ENCODE measurements at regions not wholly inside any gene's neighbourhood (a gene's known extent, or its start where the extent isn't known, plus 50 kb on each side); places are given as distances from the start of the nearest gene placed in this dataset.

DNA sequence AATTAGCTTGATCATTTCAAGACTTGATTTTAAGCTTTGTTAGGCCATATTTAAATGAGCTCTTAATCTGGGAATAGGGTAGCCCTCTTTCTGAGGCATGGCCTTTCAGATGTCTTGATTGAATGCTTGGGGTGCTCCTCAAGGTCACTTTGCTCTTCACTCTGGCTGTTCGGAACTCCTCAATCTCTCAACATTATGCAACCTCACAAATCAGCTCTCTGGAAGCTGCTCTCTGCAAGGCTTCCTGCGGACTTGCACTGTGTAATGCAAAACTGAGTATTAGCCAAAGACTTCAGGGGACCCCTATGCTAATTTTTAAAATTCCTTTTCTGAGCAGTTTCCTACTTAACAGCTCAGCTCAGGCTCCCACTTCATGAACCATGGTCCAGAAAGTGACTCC, 398.3 kb downstream of the PRDM5 start:
- no peak for DNase-seq

DNA sequence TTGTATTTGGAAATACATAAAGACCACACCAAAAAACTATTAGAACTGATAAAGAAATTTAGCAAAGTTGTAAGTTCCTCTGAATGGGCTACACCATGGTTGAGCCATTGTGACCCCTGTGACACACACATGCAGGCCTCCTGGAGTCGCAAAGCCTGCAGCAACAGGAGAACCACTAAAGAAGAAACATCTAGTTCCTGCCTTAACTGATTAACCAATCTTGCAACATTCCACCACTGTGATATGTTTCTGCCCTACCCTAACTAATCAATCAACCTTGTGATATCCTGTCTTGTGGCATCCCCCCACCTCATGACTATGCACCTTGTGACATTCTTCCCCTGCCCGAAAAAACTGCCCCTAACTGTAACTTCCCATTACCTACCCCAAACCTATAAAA, 401.8 kb downstream of the PRDM5 start:
- no peak for DNase-seq

DNA sequence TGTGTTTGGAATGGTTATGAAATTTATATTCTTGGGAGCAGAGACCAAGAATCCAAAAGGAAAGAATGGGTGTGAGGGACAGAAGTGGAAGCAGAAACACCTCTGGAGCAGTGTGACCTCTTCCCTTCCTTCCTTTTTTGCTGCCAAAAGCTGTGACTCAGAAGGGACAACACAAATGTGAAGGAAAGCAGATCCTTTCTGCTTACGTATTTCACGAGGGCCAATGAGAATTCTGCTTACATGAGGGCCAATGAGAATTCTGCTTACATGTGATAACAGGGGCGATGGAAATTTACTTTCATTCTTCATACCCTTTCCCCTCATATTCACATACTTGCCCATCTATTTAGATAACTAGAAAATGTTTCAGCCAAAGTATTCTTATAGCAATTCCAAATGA, 404.6 kb downstream of the PRDM5 start:
- no peak for DNase-seq

DNA sequence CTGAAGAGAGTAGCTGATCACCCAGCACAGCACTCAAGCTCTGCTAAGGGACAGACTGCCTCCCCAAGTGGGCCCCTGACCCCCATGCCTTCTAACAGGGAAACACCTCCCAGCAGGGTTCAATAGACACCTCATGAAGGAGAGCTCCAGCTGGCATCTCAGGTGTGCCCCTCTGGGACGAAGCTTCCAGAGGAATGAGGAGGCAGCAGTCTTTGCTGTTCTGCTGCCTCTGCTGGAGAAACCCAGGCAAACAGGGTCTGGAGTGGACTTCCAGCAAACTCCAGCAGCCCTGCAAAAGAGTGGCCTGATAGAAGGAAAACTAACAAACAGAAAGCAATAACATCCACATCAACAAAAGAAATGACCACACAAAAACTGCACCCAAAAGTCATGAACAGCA, 412.8 kb downstream of the PRDM5 start:
- no peak for DNase-seq

DNA sequence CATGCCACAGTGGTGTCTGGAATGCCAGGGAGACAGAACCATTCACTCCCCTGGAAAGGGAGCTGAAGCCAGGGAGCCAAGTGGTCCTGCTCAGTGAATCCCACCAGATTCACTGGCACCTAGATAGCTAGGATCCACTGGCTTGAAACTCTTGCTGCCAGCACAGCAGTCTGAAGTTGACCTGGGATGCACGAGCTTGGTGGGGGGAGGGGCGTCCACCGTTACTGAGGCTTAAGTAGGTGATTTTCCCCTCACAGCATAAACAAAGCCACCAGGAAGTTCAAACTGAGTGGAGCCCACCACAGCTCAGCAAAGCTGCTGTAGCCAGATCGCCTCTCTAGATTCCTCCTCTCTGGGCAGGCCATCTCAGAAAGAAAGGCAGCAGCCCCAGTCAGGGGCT, 413.3 kb downstream of the PRDM5 start:
- DNase-seq, result no peak

DNA sequence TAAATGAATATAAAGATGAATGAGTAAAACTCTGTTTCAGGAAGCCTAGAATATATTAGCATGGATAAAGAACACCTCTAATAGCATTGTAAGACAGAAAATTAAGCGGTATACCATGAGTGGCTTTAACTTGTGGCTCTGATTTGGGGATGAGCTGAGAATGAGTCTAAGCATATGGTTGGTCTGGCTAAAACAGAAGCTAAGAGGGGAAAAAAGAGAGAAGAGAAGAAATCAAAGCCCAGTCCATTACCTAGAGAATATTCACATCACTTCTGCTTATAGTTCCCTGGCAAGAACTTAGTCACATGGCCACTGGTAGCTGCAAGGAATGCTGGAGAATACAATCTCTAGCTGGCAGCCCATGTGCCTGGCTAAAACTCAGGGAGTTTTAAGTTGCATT, 414.5 kb downstream of the PRDM5 start:
- DNase-seq, result no peak

DNA sequence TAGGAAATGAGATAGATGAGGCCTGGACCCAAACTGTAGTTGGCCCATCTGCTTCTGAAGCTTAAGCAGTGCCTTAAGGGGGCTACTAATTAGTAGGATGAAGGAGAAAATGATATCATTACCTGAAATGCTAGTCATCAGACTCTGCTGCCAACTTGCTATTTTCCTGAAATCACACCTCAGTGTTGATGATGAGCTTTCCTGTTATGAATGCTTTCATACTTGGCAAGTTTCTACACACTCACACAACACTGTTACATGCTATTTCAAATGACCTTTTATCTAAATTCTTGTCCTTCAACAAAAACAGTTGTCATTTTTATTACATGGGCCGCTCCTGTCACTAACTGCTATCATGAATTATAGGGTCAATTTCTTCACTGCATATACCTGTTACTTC, 416.0 kb downstream of the PRDM5 start:
- DNase-seq, result no peak

DNA sequence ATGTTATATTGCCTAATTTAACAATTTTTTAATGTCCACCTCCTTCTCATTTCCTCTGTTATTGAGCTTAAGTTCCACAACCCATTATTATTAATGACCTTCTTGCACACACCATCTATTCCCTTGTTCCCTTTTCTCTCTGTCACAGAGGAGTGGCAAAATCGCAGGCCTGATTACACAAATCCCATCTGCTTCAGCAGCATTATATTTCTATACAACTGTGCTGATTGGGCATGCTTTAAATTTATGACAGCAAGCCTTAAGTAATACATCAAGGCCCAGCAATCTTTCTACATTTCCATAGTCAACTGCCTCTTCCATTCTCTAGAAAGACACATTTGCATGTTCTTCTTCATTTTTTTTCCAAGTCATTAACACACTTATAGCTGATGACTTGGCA, 423.8 kb downstream of the PRDM5 start:
- no peak for DNase-seq

DNA sequence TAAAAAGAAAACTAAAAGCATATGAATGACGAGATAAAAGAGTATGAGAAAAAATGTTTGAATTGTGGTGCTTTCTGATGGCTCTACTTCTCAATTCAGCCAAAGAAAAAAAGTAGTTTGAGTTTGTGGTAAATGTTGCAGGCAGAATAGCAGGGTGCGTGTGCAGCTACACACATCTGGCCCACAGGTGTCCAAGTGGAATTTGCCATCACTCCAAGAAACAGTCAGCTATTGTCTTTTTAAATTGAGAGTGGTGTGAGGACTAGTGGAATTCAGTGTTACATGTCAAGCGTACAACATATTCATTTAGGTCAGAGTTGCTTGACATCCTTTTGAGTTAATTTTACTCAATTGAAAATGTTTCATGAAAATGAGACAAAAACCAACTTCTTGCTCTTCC, 424.8 kb upstream of the MAD2L1 start:
- no peak for DNase-seq

DNA sequence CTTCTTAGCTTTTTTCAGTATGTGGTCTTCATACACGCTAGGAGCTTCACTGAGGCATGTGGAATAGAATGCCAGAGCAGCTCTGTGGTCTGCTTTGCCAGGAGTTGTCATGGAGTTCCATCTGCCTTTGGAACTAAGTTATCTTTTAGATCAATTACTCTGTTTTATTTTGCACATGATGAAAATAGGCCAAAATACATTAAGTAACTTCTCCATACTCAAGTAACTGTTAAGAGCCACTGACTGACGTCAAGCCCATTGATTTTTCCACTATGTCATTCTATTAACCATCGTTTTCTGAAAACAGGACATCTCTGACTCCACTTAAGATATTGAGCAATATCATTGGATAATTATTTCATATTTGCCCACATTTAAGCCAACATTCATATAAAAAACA, 415.1 kb upstream of the MAD2L1 start:
- no peak for DNase-seq

DNA sequence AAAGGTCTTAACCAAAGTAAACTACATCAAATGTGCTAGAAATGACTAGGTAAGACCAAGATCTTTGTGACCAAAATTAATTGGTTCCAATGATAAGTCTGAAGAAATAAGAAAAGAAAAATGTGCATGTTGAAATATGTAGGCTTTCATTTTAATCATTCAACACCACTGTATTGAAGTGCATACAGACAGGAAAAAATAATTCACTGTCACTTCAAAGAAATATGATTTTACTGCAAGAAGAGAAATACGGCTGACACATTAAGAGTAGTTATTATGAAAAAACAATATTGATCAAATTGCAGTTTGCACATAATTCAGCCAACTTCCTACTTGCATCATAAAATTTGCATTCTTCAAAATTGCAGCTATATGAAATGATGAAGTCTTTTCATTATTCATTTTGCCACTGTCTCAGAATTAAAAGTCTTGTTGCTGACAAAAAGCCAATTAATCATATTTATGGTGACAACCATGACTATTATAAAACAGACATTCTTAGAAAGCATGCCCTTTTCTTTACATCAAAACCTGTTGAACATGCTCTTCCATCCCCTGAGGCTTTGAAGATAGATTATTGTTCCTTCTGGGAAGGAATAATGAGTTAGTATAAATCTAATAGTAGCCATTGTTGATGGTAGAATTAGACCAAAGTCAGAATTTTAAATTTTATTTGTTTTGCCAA, 405.9 kb upstream of the MAD2L1 start:
- no peak for DNase-seq

DNA sequence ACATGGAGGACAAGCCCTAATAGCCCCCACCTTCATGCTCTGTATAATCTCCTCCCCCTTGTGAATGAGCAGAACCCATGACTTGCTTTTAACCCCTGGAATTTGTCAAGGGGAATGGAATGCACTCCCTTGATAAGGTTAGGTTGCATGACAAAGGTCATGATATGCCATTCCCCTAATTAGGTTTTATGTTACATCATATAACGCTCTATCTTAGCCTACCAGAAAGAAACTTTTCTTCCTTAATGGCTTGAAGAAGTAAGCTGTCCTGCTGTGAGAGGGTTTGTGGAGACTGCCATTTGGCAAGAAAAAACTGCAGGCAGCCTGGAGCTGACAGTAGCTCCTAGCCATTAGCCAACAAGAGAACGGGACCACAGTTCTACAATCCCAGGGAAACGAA, 399.8 kb upstream of the MAD2L1 start:
- DNase-seq, result no peak

DNA sequence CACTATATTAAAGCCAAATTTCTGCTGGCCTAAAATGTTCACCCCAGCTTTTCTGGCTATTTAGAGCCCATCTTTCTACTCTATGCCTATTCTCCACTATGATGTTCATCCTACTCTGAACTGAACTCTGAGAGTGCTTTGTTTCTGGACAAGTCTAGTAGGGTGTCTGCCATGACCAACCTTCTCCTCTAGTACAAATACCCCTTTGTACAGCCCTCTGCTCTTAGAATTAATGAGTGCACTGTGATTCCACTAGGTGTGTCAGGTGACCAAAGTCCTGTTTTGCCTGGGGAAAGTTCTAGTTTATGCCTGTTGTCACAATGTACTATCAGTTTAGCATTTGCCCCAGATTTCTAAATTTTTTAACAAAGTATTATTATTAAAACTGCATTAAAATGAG, 388.1 kb upstream of the MAD2L1 start:
- DNase-seq, result no peak

DNA sequence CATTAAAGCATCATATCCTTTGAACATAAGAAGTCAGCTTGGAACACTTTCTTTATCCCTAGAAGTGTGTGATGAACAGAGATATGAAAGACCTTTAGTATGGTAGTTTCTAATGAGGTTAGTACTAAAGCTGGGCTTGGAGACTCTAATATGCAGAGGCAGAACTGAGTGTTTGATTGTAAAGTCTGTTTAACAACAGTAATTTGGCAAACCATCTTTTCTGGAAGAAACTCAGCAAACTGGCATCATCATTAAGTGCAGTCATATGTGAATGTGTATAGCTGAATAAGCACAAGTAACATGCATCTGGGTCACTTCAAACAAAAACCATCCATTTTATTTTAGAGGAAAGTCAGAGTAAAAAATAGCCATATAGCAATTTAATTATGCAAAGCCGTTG, 385.9 kb upstream of the MAD2L1 start:
- no peak for DNase-seq

DNA sequence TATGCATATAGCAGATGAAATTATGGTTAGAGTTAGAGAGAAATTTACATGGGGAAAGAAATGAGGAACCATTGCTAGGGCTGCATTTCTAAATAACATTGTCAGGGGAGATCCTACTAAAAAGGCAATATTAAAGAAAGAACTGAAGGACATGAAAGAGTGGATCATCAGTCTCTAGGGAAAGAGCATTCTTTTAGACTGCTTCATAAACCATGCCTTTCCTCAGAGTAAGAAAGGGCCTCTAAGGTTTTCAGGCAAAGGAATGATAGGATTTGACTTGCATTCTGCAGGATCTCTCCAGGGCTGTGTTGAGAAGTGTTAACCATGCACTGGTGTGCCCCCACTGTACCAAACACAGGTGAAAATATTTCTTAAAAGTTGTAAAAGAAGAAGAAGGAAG, 385.4 kb upstream of the MAD2L1 start:
- no peak for DNase-seq

DNA sequence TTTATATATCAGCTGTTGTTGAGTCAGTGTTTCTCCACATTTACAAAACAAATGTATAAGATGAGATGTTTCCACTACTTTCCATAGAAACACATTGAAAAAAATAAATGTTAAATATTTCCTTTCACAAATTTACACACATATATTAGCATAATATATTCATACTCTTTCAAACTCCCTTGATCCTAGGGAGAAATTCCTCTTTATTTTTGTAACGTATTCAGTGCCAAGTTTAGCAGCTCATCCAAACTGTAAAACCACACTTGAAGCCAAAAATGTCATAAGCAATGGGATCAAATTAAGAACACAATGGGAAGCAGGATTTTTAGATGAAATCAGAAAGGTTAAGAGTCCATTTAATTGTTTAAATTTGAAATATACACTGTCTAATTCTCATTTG, 381.1 kb upstream of the MAD2L1 start:
- no peak for DNase-seq

DNA sequence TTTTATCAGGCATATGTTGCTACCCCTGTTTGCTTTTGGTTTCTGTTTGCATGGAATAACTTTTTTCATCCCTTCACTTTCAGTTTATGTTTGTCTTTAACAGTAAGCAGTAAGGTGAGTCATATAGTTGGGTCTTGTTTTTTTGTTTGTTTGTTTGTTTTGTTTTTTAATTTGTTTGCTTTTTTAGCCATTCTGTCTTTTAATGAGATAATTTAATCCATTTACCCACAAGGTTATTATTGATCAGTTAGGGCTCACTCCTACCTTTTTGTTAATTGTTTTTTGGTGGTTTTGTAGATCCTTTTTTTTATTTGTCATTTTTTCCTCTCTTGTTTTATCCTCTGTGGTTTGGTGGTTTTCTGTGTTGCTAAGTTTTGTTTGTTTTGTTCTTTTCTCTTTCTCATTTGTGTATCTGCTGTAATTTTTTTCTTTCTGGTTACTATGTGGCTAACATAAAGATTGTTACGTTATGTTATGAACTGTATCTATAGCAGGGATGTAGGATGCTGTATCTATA, 379.5 kb upstream of the MAD2L1 start:
- no peak for DNase-seq

DNA sequence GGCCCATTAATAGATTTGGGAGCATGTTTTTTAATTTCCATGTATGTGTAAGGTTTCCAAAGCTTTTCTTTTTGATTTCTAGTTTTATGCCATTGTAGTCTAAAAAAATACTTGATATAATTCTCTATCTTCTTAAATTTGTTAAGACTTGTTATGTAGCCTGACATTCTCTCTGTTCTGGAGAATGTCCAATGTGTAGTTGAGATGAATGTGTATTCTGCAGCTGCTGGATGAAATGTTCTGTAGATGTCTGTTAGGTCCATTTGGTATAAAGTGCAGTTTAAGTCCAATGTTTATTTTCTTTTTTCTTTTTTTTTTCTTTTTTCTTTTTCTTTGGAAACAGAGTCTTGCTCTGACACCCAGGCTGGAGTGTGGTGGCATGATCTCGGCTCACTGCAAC, 378.5 kb upstream of the MAD2L1 start:
- no peak for DNase-seq

DNA sequence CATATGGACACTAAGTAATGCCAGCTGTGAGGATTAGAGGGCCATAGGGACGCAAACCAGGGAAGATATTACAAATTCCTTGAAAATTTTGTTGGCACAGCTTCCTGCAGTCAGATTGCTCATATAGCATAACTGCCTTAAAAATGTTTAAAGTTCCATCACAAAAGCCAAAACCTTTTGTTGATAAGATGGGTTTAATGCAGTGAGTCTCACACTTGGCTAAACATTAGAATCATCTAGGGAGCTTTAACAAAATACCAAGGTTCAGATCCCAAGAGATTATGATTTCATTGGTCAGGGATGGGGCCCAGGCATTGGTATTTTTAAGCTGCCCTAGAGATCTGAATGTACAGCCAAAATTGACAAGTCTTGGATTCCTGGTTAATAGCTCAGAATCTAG, 376.5 kb upstream of the MAD2L1 start:
- DNase-seq, result peak; percentile 3

DNA sequence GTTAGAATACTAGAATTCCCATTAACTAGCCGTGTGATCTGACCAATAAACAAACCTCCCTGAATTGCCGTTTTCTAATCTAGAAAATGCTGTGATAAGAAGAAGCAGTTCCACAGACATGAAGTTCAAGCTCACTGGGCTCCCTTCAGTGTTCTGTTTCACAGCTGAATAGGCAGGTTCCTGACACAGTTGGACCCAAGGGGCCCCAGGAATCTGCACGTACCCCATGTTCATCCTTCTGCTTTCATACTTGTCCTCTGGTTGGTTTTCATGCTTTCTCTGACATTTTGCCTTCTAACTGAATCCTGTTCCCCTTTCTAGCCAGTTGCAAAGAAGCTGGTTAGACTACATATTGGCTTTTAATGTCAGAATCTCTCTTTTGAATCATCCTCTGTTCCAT, 374.1 kb upstream of the MAD2L1 start:
- DNase-seq, result no peak

DNA sequence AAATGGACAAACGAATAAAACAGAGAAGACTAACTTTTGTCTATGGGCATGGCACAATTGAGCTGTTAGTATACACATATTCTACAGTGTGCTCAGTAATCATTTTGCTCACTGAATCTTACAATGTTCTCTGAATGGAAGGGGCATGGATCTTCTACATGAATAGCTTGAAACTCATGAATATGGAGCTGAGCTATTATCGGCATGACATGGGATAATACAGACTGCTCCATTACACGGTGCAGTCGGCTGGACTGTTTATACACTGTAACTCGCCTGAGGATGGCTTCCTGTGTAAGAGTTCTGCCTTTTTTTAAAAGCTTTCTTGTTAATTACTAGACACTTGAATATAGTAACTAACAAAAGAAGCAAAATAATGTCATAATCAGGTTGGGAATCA, 368.5 kb upstream of the MAD2L1 start:
- DNase-seq, result no peak

DNA sequence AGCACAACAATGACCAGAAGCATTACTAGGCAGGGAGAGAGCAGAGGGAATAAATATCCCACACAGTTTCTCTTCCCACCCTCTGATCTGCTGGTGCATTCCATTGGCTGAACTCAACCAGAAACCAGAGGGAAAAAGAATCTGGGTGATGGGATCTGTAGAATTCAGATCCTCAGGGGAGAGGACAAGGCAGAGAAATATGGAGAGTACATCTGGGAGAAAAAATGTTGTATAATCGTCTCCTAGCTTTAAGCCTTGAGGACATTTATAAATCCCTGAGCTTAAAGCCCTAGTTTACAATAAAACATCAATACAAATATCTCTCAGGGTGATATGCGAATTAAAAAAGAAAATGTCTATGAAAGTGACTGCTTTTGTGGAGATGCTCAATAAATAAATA, 368.1 kb upstream of the MAD2L1 start:
- no peak for DNase-seq

DNA sequence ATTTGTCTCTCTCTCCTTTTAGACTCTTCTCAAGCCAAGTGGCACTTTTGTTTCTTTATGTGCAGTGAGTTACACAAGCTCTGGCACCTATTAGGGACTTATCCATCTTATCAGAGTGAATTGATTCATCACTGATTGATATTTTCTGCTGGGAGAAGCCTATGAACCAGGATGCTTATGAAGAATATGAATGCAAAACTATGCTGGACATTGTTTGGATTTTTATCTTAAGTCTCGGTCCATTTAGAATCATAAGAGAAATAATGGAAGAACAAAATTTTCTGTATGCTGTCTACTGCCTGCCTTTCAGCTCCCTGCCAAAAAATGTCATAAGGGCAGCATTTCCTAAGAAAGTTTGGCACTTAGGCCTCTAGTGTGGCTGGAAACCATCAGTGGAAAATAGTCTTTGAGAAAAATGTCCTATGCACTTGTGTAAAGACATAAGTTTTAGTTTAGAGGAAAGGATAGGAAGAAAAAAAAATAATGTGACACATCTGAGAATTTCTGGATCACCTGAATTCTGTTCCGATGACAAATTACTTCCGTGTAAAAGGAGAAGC, 365.7 kb upstream of the MAD2L1 start:
- no peak for DNase-seq

DNA sequence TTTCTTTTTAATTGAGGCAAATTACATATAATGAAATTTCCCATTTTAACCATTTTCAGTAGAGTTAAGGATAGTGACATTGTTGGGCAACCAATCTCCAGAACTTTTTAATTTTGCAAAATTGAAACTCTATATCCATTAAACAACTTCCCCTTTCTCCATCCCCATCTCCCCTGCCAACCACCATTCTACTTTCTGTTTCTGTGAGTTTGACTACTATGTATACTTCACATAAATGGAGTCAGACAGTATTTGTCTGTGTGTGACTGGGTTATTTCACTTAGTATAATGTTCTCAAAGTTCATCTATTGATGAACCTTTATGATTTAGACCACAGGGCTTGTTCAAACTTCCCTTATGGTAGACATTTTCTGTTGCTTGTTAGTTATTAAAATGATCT, 364.5 kb upstream of the MAD2L1 start:
- no peak for DNase-seq

DNA sequence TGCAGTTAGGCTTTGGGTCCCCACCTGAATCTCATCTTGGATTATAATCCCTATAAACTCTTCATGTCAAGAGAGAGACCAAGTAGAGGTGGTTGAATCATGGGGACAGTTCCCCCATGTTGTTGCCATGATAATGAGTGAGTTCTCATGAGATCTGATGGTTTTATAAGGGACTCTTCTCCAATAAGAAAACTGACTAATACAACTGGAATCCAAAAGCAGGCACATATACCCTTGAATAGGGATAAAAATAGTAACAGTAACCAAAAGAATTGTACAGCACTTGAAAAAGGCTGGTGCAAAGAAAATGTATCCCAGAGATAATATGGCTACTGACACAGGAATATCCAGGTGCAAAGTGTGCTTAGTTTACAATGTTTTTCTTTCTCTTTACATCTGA, 351.5 kb upstream of the MAD2L1 start:
- no peak for DNase-seq

Measured in NCI-H82 (cell line).